ENCODE measurements at regions not wholly inside any gene's neighbourhood (a gene's known extent, or its start where the extent isn't known, plus 50 kb on each side); places are given as distances from the start of the nearest gene placed in this dataset.

DNA sequence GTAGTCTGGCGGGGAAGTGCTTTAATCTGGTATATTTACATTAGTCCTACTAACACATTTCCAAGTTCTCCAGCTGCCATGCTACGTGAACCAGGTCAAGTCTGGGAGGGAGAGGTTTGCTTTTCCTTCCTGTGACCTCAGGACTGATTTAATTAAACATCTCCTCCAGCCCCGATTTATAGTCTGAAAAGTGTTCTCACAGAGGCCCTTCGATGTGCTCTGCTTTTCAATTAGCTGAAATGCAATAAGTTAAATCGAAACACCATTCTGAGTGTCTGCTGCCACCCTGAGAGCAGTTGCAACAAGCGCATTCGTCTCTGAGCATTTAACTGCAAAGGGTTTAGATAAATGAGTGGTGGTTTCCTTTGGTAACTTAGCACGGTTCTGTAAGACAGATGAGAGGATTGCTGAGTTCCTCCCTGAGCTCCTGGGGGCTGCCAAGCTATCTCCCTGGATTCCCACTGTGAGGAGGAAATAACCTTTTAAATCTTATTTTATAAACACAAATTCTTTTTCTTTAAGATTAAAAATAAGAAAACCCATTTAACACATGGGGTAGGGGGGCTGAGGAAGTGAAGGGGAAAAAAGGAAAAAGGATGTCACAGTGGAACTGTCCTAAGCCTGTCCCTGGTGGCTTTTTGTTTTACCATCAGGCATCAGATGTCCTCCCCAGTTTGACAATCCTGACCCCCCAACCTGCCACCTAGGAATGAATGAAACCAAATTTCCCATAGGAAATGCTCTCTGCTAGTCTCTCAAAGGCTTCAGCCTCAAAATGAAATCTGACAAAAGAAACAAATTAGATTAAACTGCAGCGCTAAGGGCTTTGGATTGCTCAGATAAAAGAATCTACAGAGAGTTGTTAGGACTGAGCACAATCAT is 56.5 kb upstream of the CREB1 start:
- H3K4me3 ChIP-seq = no peak overlapping the region
- DNase-seq = no peak
- H3K9me3 ChIP-seq (replicated peaks) = no peaks in the 10 kb centered on the region
- peaks cover 27% of the 10 kb centered on the region for H3K4me1 ChIP-seq
- H3K36me3 ChIP-seq = no peaks in the 10 kb centered on the region
- intact Hi-C loops (cut with micrococcal nuclease) = no loop called here
- H3K27me3 ChIP-seq (ENCODE audit: low read depth) = no peaks in the 10 kb centered on the region
- peak; percentile 78 for TF ChIP-seq CTCF (IDR thresholded peaks at IDR 0.05; ENCODE audit: borderline replicate concordance)
- peak overlapping the region; percentile 28 for H3K27ac ChIP-seq (replicated peaks)

DNA sequence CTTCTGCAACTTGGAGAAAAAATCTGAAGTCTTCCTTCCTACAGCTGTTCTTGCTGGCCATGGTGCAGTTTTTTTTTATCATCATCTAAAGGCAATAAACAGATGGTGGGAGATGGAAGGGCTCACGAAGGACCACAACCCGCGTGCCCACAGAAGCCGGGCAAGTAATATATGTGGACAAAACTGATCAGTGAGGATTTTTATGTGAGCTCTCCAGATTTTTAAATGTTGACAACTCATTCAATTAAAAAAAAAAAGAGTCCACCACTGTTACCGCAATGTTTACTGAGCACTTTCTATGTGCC is 55.9 kb upstream of the CREB1 start:
- H3K4me1 ChIP-seq = peaks cover 27% of the 10 kb centered on the region
- no peaks in the 10 kb centered on the region for H3K9me3 ChIP-seq (replicated peaks)
- no peaks in the 10 kb centered on the region for H3K36me3 ChIP-seq
- intact Hi-C loops (cut with micrococcal nuclease) = loop anchor here (2.0 kb wide), 2 partner anchors 493 to 673 kb away; no protein-coding TSS in a partner anchor
- no peak for DNase-seq
- no peaks in the 10 kb centered on the region for H3K27me3 ChIP-seq (ENCODE audit: low read depth)
- H3K27ac ChIP-seq (replicated peaks) = no peak overlapping the region
- no peak for TF ChIP-seq CTCF (IDR thresholded peaks at IDR 0.05; ENCODE audit: borderline replicate concordance)
- no peak overlapping the region for H3K4me3 ChIP-seq

DNA sequence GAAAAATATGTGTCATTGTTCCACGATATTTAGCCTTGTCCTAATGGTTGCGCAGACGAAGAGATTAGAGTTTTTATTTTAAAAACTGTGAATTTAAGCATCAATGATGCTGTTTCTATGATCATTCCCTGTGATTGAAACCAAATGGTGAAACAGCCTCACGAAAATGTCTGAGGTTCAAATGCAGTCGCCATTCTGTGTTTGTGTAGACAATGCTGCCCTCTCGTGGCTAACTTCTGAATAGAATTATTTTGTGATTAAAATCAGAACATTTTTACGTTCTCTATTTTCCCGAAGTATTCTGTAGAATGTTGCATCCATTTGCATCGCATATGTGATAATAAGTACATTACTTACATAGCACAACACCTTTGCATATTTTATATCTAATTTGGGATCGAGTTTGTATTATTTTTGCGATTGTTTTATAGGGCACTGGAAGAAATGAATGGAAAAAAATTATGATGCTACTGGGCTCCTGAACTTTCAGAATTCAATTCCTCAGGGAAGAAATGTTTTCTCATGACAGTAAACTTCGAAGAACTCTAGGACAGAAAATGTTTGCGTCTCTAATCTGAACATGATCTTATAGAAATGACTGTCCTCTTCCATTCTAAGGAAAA is 54.8 kb upstream of the CREB1 start:
- H3K27ac ChIP-seq (replicated peaks) = no peak overlapping the region
- intact Hi-C loops (cut with micrococcal nuclease) = loop anchor here (2.0 kb wide), 2 partner anchors 494 to 674 kb away; no protein-coding TSS in a partner anchor
- DNase-seq = no peak
- peaks cover 27% of the 10 kb centered on the region for H3K4me1 ChIP-seq
- no peaks in the 10 kb centered on the region for H3K27me3 ChIP-seq (ENCODE audit: low read depth)
- TF ChIP-seq CTCF (IDR thresholded peaks at IDR 0.05; ENCODE audit: borderline replicate concordance) = peak; percentile 76
- no peaks in the 10 kb centered on the region for H3K9me3 ChIP-seq (replicated peaks)
- no peaks in the 10 kb centered on the region for H3K36me3 ChIP-seq
- peak overlapping the region; percentile 36 for H3K4me3 ChIP-seq

- peaks cover 33% of the 10 kb centered on the region for H3K4me1 ChIP-seq
Observed at GRCh38 chr2:207475546-207475945, 54.2 kb upstream of the CREB1 start.

DNA sequence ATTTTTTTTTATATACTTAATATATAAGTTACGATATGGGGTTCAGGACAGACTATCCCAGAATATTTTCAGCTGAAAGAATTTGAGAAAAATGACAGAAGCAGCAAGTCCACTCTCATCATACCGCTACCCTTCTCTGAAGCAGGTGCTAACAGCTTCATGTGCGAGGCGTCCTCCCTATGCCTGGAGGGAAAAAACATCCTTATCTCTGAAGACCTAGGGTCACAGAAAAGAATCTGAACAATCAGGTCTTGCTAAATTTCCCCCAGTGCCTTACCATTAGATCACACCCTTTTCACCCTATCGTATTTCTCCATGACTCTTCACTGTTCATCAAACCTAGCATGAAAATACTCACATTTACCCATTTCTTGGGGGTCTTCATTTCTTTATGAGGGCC is 51.9 kb upstream of the CREB1 start:
- H3K36me3 ChIP-seq = no peaks in the 10 kb centered on the region
- H3K27ac ChIP-seq (replicated peaks) = no peak overlapping the region
- H3K4me1 ChIP-seq = peaks cover 52% of the 10 kb centered on the region
- no peaks in the 10 kb centered on the region for H3K27me3 ChIP-seq (ENCODE audit: low read depth)
- no peak overlapping the region for H3K4me3 ChIP-seq
- intact Hi-C loops (cut with micrococcal nuclease) = no loop called here
- TF ChIP-seq CTCF (IDR thresholded peaks at IDR 0.05; ENCODE audit: borderline replicate concordance) = no peak
- DNase-seq = no peak
- H3K9me3 ChIP-seq (replicated peaks) = no peaks in the 10 kb centered on the region

More at GRCh38 chr2:207475546-207475945, 54.2 kb upstream of the CREB1 start:
- no peaks in the 10 kb centered on the region for H3K9me3 ChIP-seq (replicated peaks)
- H3K4me3 ChIP-seq = no peak overlapping the region
- no peak overlapping the region for H3K27ac ChIP-seq (replicated peaks)
- no peaks in the 10 kb centered on the region for H3K27me3 ChIP-seq (ENCODE audit: low read depth)
- intact Hi-C loops (cut with micrococcal nuclease) = loop anchor here (2.0 kb wide), 2 partner anchors 495 to 675 kb away; no protein-coding TSS in a partner anchor
- no peak for DNase-seq
- H3K36me3 ChIP-seq = no peaks in the 10 kb centered on the region
- no peak for TF ChIP-seq CTCF (IDR thresholded peaks at IDR 0.05; ENCODE audit: borderline replicate concordance)
